SK-N-SH (cell line): ENCODE measurements at regions not wholly inside any gene's neighbourhood (a gene's known extent, or its start where the extent isn't known, plus 50 kb on each side); places are given as distances from the start of the nearest gene placed in this dataset.

Source experiments
- CTCF ChIA-PET: fragments of 300-600, 350-600 bp; formaldehyde crosslinking; extraction: SDS; loops from one replicate; lab custom pipeline; 2021; lab: Yijun Ruan, JAX
- POLR2A ChIA-PET: fragments of 350-600 bp; sonication (Branson Sonifier 250); formaldehyde crosslinking; extraction: SDS; loops from one replicate; lab custom pipeline; 2020; ENCODE audit warnings: antibody characterized with exemption, inconsistent platforms; lab: Yijun Ruan, JAX
- DNase-seq: peaks from one replicate; pipeline ENCODE4 v3.0.0; 2012
- H2AFZ ChIP-seq: fragments of 200-600 bp; sonication (generic); 2 replicates; pipeline ENCODE4 v1.8.1; 2016; ENCODE audit warnings: antibody characterized with exemption, mild to moderate bottlenecking, low read depth
- H3F3A ChIP-seq: fragments of 200-600 bp; sonication (generic); replicated peaks from 2 replicates; pipeline ENCODE3; 2016; ENCODE audit warnings: antibody characterized with exemption, mild to moderate bottlenecking; ENCODE audit not compliant: insufficient read depth
- H3K27ac ChIP-seq, 2 experiments: fragments of 200-500 bp in 1 of 2; fragments of 200-600 bp in 1 of 2; sonication (Bioruptor generic) in 1 of 2; sonication (generic), shearing (Covaris generic) in 1 of 2; 2 replicates each; pipeline versions ENCODE4 v1.5.1 to v1.6.1; 2014 to 2016; ENCODE audit warnings: low read depth in 2 of 2, inconsistent platforms in 1 of 2, low read length in 1 of 2, mild to moderate bottlenecking in 1 of 2, mixed read lengths in 1 of 2
- H3K27me3 ChIP-seq: fragments of 200-600 bp; sonication (generic), shearing (Covaris generic); 2 replicates; pipeline ENCODE4 v1.6.1; 2016; ENCODE audit warnings: mixed run types; ENCODE audit not compliant: insufficient read depth
- H3K36me3 ChIP-seq, 2 experiments: fragments of 200-500 bp in 1 of 2; fragments of 200-600 bp in 1 of 2; sonication (Bioruptor generic) in 1 of 2; sonication (generic) in 1 of 2; replicated peaks in 1 of 2; 2 replicates each; pipeline versions ENCODE3 to v1.5.1; 2014 to 2016; ENCODE audit warnings: low read length in 1 of 2, mild to moderate bottlenecking in 1 of 2; ENCODE audit not compliant: insufficient read depth in 2 of 2, control insufficient read depth in 1 of 2
- H3K4me1 ChIP-seq, 2 experiments: fragments of 200-500 bp in 1 of 2; fragments of 200-600 bp in 1 of 2; sonication (Bioruptor generic) in 1 of 2; sonication (generic), shearing (Covaris generic) in 1 of 2; 2 replicates each; pipeline versions ENCODE4 v1.5.1 to v1.6.1; 2014 to 2016; ENCODE audit warnings: low read depth in 1 of 2, low read length in 1 of 2, mixed run types in 1 of 2; ENCODE audit not compliant: insufficient read depth in 2 of 2, control insufficient read depth in 1 of 2
- H3K4me2 ChIP-seq: fragments of 200-600 bp; sonication (generic), shearing (Covaris generic); 2 replicates; pipeline ENCODE4 v1.6.1; 2017; ENCODE audit warnings: mixed run types
- H3K4me3 ChIP-seq, 2 experiments: fragments of 200-500 bp in 1 of 2; fragments of 200-600 bp in 1 of 2; sonication (Bioruptor generic) in 1 of 2; sonication (generic), shearing (Covaris generic) in 1 of 2; 2 replicates each; pipeline versions ENCODE4 v1.5.1 to v1.8.1; 2014 to 2016; ENCODE audit warnings: low read depth in 2 of 2, inconsistent platforms in 1 of 2, low read length in 1 of 2, mild to moderate bottlenecking in 1 of 2, mixed read lengths in 1 of 2, moderate library complexity in 1 of 2
- H3K79me2 ChIP-seq: fragments of 200-600 bp; sonication (generic); 2 replicates; pipeline ENCODE4 v1.8.1; 2017; ENCODE audit warnings: mild to moderate bottlenecking; ENCODE audit not compliant: insufficient read depth
- H3K9ac ChIP-seq: fragments of 200-600 bp; sonication (generic); 2 replicates; pipeline ENCODE4 v1.6.1; 2017; ENCODE audit warnings: mixed run types
- H3K9me2 ChIP-seq: fragments of 200-600 bp; sonication (generic); 2 replicates; pipeline ENCODE4 v1.6.1; 2017; ENCODE audit warnings: mixed run types
- H3K9me3 ChIP-seq: fragments of 200-600 bp; sonication (generic); 2 replicates; pipeline ENCODE4 v1.6.1; 2017; ENCODE audit warnings: mixed run types, mild to moderate bottlenecking, moderate library complexity
- H4K20me1 ChIP-seq: fragments of 200-600 bp; sonication (generic); 2 replicates; pipeline ENCODE4 v1.6.1; 2017; ENCODE audit warnings: mild to moderate bottlenecking, mixed run types; ENCODE audit not compliant: insufficient read depth
- FOXJ3 ChIP-seq: sonication (generic); formaldehyde crosslinking; IDR thresholded peaks from 2 replicates; pipeline ENCODE4 v1.5.1; 2020; ENCODE audit warnings: mild to moderate bottlenecking, missing genetic modification reagents
- GABPA ChIP-seq: IDR thresholded peaks from 2 replicates; pipeline ENCODE4 v1.4.0; 2012; ENCODE audit warnings: low read depth, mild to moderate bottlenecking
- MEF2A ChIP-seq: IDR thresholded peaks from 2 replicates; pipeline ENCODE4 v1.4.0; 2012; ENCODE audit warnings: low read depth, borderline replicate concordance
- POLR2AphosphoS5 ChIP-seq: IDR thresholded peaks from 2 replicates; pipeline ENCODE4 v1.6.1; 2012; ENCODE audit warnings: low read depth, low read length
- SIN3A ChIP-seq: IDR thresholded peaks from 2 replicates; pipeline ENCODE4 v1.6.1; 2012; ENCODE audit warnings: low read depth, mild to moderate bottlenecking, low read length, moderate library complexity, borderline replicate concordance
- TAF1 ChIP-seq: IDR thresholded peaks from 2 replicates; pipeline ENCODE4 v1.6.1; 2012; ENCODE audit warnings: low read depth, mild to moderate bottlenecking, low read length, moderate library complexity, borderline replicate concordance
- YY1 ChIP-seq: IDR thresholded peaks from 2 replicates; pipeline ENCODE4 v1.4.0; 2012; ENCODE audit warnings: low read depth, mild to moderate bottlenecking
- WGBS: methylation state at CpG from one replicate; pipeline ENCODE4 v1.1.6; 2017; ENCODE audit warnings: low lambda C conversion rate; 5-methylcytosine and 5-hydroxymethylcytosine counted together
- TF ChIP-seq, protein P1 (sequence below): IDR thresholded peaks from 2 replicates; pipeline ENCODE4 v1.4.0; 2012; ENCODE audit warnings: low read depth, borderline replicate concordance
- TF ChIP-seq, protein P2 (sequence below): fragments of 200-600 bp; sonication (generic); IDR thresholded peaks from 2 replicates; pipeline ENCODE4 v1.6.1; 2017; ENCODE audit warnings: antibody characterized with exemption, mild to moderate bottlenecking, moderate library complexity
- TF ChIP-seq, protein P3 (sequence below): IDR thresholded peaks from 2 replicates; pipeline ENCODE4 v1.6.1; 2012; ENCODE audit warnings: mild to moderate bottlenecking, low read depth, low read length, moderate library complexity

DNA sequence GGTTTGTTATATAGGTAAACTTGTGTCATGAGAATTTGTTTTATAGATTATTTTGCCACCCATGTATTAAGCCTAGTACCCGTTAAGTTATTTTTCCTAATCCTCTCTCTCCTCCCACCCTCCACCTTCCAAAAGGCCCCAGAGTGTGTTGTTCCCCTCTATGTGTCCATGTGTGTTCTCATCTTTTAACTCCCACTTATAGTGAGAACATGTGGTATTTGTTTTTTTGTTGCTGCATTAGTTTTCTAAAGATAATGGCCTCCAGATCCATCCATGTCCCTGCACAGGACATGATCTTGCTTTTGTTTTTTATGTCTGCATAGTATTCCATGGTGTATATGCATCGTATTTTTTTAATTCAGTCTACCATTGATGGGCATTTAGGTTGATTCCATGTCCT, 1075.6 kb upstream of the CNTNAP5 start:
- ChIA-PET CTCF (interaction anchor here (1.5 kb wide), 1 partner anchor 29 kb away, joined by 3 read pairs; no protein-coding TSS in a partner anchor), POLR2A (no interaction called here)
- H3K9me3 ChIP-seq = no peaks in the 10 kb centered on the region; the same call in 1 of the 2 replicates
- 11% methylated on average over 2 of the region's 2 CpGs for WGBS
- no peaks in the 10 kb centered on the region for H3K9me2 ChIP-seq
- no peak for DNase-seq
- no peak overlapping the region for H2AFZ ChIP-seq
- H3K4me3 ChIP-seq = no peak overlapping the region
- H3K4me2 ChIP-seq = no peak overlapping the region
- H3K27me3 ChIP-seq = no peaks in the 10 kb centered on the region
- no peaks in the 10 kb centered on the region for H4K20me1 ChIP-seq
- H3K79me2 ChIP-seq = no peaks in the 10 kb centered on the region
- TF ChIP-seq SIN3A (no peak), FOXJ3 (no peak), POLR2AphosphoS5 (no peak)
- TF ChIP-seq, protein P1, sequence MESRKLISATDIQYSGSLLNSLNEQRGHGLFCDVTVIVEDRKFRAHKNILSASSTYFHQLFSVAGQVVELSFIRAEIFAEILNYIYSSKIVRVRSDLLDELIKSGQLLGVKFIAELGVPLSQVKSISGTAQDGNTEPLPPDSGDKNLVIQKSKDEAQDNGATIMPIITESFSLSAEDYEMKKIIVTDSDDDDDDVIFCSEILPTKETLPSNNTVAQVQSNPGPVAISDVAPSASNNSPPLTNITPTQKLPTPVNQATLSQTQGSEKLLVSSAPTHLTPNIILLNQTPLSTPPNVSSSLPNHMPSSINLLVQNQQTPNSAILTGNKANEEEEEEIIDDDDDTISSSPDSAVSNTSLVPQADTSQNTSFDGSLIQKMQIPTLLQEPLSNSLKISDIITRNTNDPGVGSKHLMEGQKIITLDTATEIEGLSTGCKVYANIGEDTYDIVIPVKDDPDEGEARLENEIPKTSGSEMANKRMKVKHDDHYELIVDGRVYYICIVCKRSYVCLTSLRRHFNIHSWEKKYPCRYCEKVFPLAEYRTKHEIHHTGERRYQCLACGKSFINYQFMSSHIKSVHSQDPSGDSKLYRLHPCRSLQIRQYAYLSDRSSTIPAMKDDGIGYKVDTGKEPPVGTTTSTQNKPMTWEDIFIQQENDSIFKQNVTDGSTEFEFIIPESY = no peak
- H3K27ac ChIP-seq = no peak overlapping the region
- H3K9ac ChIP-seq = no peak overlapping the region
- H3F3A ChIP-seq = no peaks in the 10 kb centered on the region
- H3K4me1 ChIP-seq = no peaks in the 10 kb centered on the region
- no peaks in the 10 kb centered on the region for H3K36me3 ChIP-seq

DNA sequence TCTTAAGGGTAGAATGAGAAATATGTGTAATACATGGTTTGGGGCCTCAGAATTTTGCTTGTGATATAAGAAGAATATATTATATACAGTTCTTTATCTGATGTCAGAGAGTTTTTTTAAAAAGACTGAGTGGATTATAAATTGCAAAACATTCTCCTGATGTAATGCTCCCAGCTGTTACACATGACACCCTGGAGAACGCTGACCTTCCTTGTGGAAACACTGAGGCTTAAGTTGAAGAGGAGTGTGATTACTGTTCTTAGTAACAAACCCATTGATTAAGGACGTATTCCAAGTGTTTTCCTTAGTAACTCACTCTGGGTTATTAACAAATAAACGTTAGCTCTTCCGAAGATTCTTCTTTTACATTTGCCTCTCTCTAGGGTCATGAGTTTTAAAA, 1069.3 kb upstream of the CNTNAP5 start:
- TF ChIP-seq MEF2A (no peak), YY1 (no peak), GABPA (no peak), TAF1 (no peak)
- TF ChIP-seq, protein P2, sequence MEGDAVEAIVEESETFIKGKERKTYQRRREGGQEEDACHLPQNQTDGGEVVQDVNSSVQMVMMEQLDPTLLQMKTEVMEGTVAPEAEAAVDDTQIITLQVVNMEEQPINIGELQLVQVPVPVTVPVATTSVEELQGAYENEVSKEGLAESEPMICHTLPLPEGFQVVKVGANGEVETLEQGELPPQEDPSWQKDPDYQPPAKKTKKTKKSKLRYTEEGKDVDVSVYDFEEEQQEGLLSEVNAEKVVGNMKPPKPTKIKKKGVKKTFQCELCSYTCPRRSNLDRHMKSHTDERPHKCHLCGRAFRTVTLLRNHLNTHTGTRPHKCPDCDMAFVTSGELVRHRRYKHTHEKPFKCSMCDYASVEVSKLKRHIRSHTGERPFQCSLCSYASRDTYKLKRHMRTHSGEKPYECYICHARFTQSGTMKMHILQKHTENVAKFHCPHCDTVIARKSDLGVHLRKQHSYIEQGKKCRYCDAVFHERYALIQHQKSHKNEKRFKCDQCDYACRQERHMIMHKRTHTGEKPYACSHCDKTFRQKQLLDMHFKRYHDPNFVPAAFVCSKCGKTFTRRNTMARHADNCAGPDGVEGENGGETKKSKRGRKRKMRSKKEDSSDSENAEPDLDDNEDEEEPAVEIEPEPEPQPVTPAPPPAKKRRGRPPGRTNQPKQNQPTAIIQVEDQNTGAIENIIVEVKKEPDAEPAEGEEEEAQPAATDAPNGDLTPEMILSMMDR = no peak
- TF ChIP-seq, protein P3, sequence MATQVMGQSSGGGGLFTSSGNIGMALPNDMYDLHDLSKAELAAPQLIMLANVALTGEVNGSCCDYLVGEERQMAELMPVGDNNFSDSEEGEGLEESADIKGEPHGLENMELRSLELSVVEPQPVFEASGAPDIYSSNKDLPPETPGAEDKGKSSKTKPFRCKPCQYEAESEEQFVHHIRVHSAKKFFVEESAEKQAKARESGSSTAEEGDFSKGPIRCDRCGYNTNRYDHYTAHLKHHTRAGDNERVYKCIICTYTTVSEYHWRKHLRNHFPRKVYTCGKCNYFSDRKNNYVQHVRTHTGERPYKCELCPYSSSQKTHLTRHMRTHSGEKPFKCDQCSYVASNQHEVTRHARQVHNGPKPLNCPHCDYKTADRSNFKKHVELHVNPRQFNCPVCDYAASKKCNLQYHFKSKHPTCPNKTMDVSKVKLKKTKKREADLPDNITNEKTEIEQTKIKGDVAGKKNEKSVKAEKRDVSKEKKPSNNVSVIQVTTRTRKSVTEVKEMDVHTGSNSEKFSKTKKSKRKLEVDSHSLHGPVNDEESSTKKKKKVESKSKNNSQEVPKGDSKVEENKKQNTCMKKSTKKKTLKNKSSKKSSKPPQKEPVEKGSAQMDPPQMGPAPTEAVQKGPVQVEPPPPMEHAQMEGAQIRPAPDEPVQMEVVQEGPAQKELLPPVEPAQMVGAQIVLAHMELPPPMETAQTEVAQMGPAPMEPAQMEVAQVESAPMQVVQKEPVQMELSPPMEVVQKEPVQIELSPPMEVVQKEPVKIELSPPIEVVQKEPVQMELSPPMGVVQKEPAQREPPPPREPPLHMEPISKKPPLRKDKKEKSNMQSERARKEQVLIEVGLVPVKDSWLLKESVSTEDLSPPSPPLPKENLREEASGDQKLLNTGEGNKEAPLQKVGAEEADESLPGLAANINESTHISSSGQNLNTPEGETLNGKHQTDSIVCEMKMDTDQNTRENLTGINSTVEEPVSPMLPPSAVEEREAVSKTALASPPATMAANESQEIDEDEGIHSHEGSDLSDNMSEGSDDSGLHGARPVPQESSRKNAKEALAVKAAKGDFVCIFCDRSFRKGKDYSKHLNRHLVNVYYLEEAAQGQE = no peak
- Histone ChIP-seq H3K9me3 (no peaks in the 10 kb centered on the region), H2AFZ (no peak overlapping the region), H4K20me1 (no peaks in the 10 kb centered on the region), H3K27ac (no peak overlapping the region), H3F3A (no peaks in the 10 kb centered on the region), H3K27me3 (no peaks in the 10 kb centered on the region), H3K79me2 (no peaks in the 10 kb centered on the region), H3K9me2 (no peaks in the 10 kb centered on the region), H3K9ac (no peak overlapping the region), H3K4me2 (no peak overlapping the region), H3K4me3 (no peak overlapping the region), H3K36me3 (no peaks in the 10 kb centered on the region), H3K4me1 (no peaks in the 10 kb centered on the region)
- no peak for DNase-seq
- 40% methylated on average over 4 of the region's 4 CpGs for WGBS
- POLR2A ChIA-PET = no interaction called here
- CTCF ChIA-PET = interaction anchor here (0.6 to 0.8 kb wide), 3 partner anchors 19 to 993 kb away, joined by 3 read pairs; no protein-coding TSS in a partner anchor
